ENCODE measurements at regions not wholly inside any gene's neighbourhood (a gene's known extent, or its start where the extent isn't known, plus 50 kb on each side); places are given as distances from the start of the nearest gene placed in this dataset.

- no peak for DNase-seq
- H3K4me2 ChIP-seq (replicated peaks; ENCODE audit: extremely low read depth, low read length, poor library complexity, severe bottlenecking), result no peak overlapping the region
- no peak overlapping the region for H3K27ac ChIP-seq (ENCODE audit: low read depth in 1 of 2, low read length in 2 of 2)
- H3K27me3 ChIP-seq (ENCODE audit: control insufficient read depth in 2 of 2, insufficient read depth in 2 of 2, low read length in 2 of 2), result peaks cover 0 to 3% of the 10 kb centered on the region in 2 donors
- H4K20me1 ChIP-seq (ENCODE audit: insufficient read depth, low read length), result no peaks in the 10 kb centered on the region
- no peaks in the 10 kb centered on the region for H3K36me3 ChIP-seq (replicated peaks in 1 of 2; ENCODE audit: control insufficient read depth in 1 of 2, insufficient read depth in 2 of 2, low read length in 2 of 2)
- H3K9me3 ChIP-seq (replicated peaks in 1 of 2; ENCODE audit: control insufficient read depth in 1 of 2, insufficient read depth in 1 of 2, low read length in 2 of 2), result no peaks in the 10 kb centered on the region
- intact Hi-C loops (cut with micrococcal nuclease), result no loop called here
- H3K9ac ChIP-seq (ENCODE audit: insufficient read depth, low read length, poor library complexity, severe bottlenecking), result no peak overlapping the region
- H3K27ac Mint-ChIP-seq, result no peak overlapping the region
- no peak for TF ChIP-seq CTCF (IDR thresholded peaks at IDR 0.05)
- no peak overlapping the region for H3K4me3 ChIP-seq (replicated peaks in 1 of 3; ENCODE audit: low read depth in 2 of 3, low read length in 3 of 3)
- peaks cover 2% of the 10 kb centered on the region for H3K4me1 Mint-ChIP-seq
- H3K79me2 ChIP-seq (ENCODE audit: insufficient read depth, low read length), result no peaks in the 10 kb centered on the region
- H3K4me1 ChIP-seq (ENCODE audit: control insufficient read depth in 1 of 2, insufficient read depth in 2 of 2, low read length in 2 of 2), result no peaks in the 10 kb centered on the region
- H2AFZ ChIP-seq (ENCODE audit: insufficient read depth, low read depth, low read length, poor library complexity, severe bottlenecking), result no peak overlapping the region
- H3K9me3 Mint-ChIP-seq, result no peaks in the 10 kb centered on the region
- H3K27me3 Mint-ChIP-seq (ENCODE audit: low read depth in 3 of 3), result peaks cover 0 to 9% (median 2%) of the 10 kb centered on the region in 3 donors
- peak overlapping the region in 1 of 2 donors; percentile 39 for H3K4me3 Mint-ChIP-seq
- no peaks in the 10 kb centered on the region for H3K36me3 Mint-ChIP-seq
These were observed 167.1 kb downstream of the DHX15 start for GRCh38 chr4:24417206-24417605.

- 96% methylated on average over 5 of the region's 5 CpGs for WGBS (ENCODE audit: insufficient coverage)
- H3K9me3 Mint-ChIP-seq, result no peaks in the 10 kb centered on the region
- Histone ChIP-seq H3K9me3 (replicated peaks in 1 of 2; ENCODE audit: control insufficient read depth in 1 of 2, insufficient read depth in 1 of 2, low read length in 2 of 2) (no peaks in the 10 kb centered on the region), H3K4me1 (ENCODE audit: control insufficient read depth in 1 of 2, insufficient read depth in 2 of 2, low read length in 2 of 2) (no peaks in the 10 kb centered on the region), H3K27me3 (ENCODE audit: control insufficient read depth in 2 of 2, insufficient read depth in 2 of 2, low read length in 2 of 2) (peaks cover 0 to 3% of the 10 kb centered on the region in 2 donors), H3K27ac (ENCODE audit: low read depth in 1 of 2, low read length in 2 of 2) (no peak overlapping the region), H3K36me3 (replicated peaks in 1 of 2; ENCODE audit: control insufficient read depth in 1 of 2, insufficient read depth in 2 of 2, low read length in 2 of 2) (no peaks in the 10 kb centered on the region), H2AFZ (ENCODE audit: insufficient read depth, low read depth, low read length, poor library complexity, severe bottlenecking) (no peak overlapping the region), H3K9ac (ENCODE audit: insufficient read depth, low read length, poor library complexity, severe bottlenecking) (no peak overlapping the region), H4K20me1 (ENCODE audit: insufficient read depth, low read length) (no peaks in the 10 kb centered on the region), H3K4me3 (replicated peaks in 1 of 3; ENCODE audit: low read depth in 2 of 3, low read length in 3 of 3) (no peak overlapping the region), H3K79me2 (ENCODE audit: insufficient read depth, low read length) (no peaks in the 10 kb centered on the region), H3K4me2 (replicated peaks; ENCODE audit: extremely low read depth, low read length, poor library complexity, severe bottlenecking) (no peak overlapping the region)
- intact Hi-C loops (cut with micrococcal nuclease), result no loop called here
- peaks cover 2% of the 10 kb centered on the region for H3K4me1 Mint-ChIP-seq
- DNase-seq, result no peak
- no peak for TF ChIP-seq CTCF (IDR thresholded peaks at IDR 0.05)
- H3K36me3 Mint-ChIP-seq, result no peaks in the 10 kb centered on the region
- peaks cover 0 to 9% (median 2%) of the 10 kb centered on the region in 3 donors for H3K27me3 Mint-ChIP-seq (ENCODE audit: low read depth in 3 of 3)
- no peak overlapping the region for H3K27ac Mint-ChIP-seq
- no peak overlapping the region for H3K4me3 Mint-ChIP-seq
These were observed 168.1 kb downstream of the DHX15 start for GRCh38 chr4:24416293-24416692.

Measured in CD14-positive monocyte (primary cell).